Caco-2 (cell line): ENCODE measurements at regions not wholly inside any gene's neighbourhood (a gene's known extent, or its start where the extent isn't known, plus 50 kb on each side); places are given as distances from the start of the nearest gene placed in this dataset.

ENCODE experiments used
- BruUV-seq: library from RNA; stranded (reverse); fragments of 400-500 nt; replicated peaks from 2 replicates; lab custom pipeline; 2021; lab: Mats Ljungman, UMichigan
- CTCF ChIA-PET: fragments of 300-600 bp; sonication (Branson Sonifier 250); formaldehyde crosslinking; loops from one replicate; lab custom pipeline; 2022; ENCODE audit warnings: antibody characterized with exemption; lab: Charles Lee
- POLR2A ChIA-PET: fragments of 300-600 bp; sonication (Branson Sonifier 250); formaldehyde crosslinking; loops from one replicate; lab custom pipeline; 2022; ENCODE audit warnings: antibody characterized with exemption; lab: Charles Lee
- DNase-seq, 2 experiments: peaks; one replicate each; pipeline versions ENCODE4 v3.0.0 to v3.0.0-alpha.2; 2020 to 2022
- H3K27me3 ChIP-seq: replicated peaks from 2 replicates; pipeline ENCODE4 v1.6.0; 2011; ENCODE audit warnings: low read length; ENCODE audit not compliant: control insufficient read depth, insufficient read depth
- H3K36me3 ChIP-seq: 2 replicates; pipeline ENCODE4 v1.5.1; 2011; ENCODE audit warnings: low read length; ENCODE audit not compliant: control insufficient read depth, insufficient read depth
- H3K4me1 ChIP-seq: fragments of 250-450 bp; sonication (Bioruptor Pico); 2 replicates; pipeline ENCODE4 v1.5.1; 2020; ENCODE audit warnings: mild to moderate bottlenecking
- H3K4me3 ChIP-seq: 2 replicates; pipeline ENCODE4 v1.5.1; 2011; ENCODE audit warnings: low read depth, mild to moderate bottlenecking, control low read depth, low read length
- H3K9me3 ChIP-seq: fragments of 250-450 bp; sonication (Bioruptor Pico); 2 replicates; pipeline ENCODE4 v1.5.1; 2020; ENCODE audit warnings: mild to moderate bottlenecking, moderate library complexity
- H3K27ac Mint-ChIP-seq: one replicate; pipeline ENCODE4 v1.8.0; 2022; ENCODE audit warnings: mixed read lengths; ENCODE audit not compliant: unreplicated experiment
- H3K27me3 Mint-ChIP-seq: one replicate; pipeline ENCODE4 v1.8.0; 2022; ENCODE audit warnings: mixed read lengths; ENCODE audit not compliant: insufficient read depth, unreplicated experiment
- H3K36me3 Mint-ChIP-seq: one replicate; pipeline ENCODE4 v1.8.0; 2022; ENCODE audit warnings: mild to moderate bottlenecking, mixed read lengths; ENCODE audit not compliant: insufficient read depth, unreplicated experiment
- H3K4me1 Mint-ChIP-seq: one replicate; pipeline ENCODE4 v1.8.0; 2022; ENCODE audit warnings: low read depth, mixed read lengths; ENCODE audit not compliant: unreplicated experiment
- H3K4me3 Mint-ChIP-seq: one replicate; pipeline ENCODE4 v1.8.0; 2022; ENCODE audit warnings: mild to moderate bottlenecking, moderate library complexity, mixed read lengths; ENCODE audit not compliant: unreplicated experiment
- H3K9me3 Mint-ChIP-seq: one replicate; pipeline ENCODE4 v1.8.0; 2022; ENCODE audit warnings: mixed read lengths; ENCODE audit not compliant: unreplicated experiment
- intact Hi-C: fragments of 100-400 bp; cut with micrococcal nuclease; formaldehyde crosslinking; loops from one replicate; pipeline ENCODE4 v1.10.0; 2022; ENCODE audit not compliant: unreplicated experiment
- TF ChIP-seq, protein P1 (sequence below), 2 experiments: fragments of 200-600 bp in 1 of 2; IDR thresholded peaks; 1 replicate in 1 of 2; 2 replicates in 1 of 2; pipeline versions ENCODE4 v1.5.1 to v1.8.0; 2011 to 2022; ENCODE audit warnings: antibody characterized with exemption in 1 of 2, control low read depth in 1 of 2, inconsistent platforms in 1 of 2, low read depth in 1 of 2, low read length in 1 of 2, mild to moderate bottlenecking in 1 of 2, moderate library complexity in 1 of 2; ENCODE audit not compliant: insufficient read depth in 1 of 2, severe bottlenecking in 1 of 2, unreplicated experiment in 1 of 2

DNA sequence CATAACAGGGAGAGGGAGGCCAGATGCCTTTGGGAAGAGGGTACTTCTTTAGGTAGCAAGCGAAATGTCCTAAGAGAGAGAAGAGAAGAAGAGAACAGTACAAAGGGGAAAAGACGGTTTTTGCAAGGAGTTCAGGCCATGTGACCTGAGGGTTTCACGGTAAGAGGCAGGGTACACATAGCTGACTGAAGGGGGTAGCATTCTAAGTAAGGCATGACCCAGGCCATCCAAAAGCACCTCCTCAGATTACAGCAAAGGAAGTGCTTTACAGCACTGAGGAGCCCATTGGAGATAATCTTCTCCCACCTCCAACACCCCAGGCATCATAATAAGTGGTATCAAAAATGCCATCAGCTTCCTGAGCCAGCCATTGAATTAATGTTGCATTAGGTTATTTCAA is 258.2 kb upstream of the NPY start:
- no TSS peak for BruUV-seq
- TF ChIP-seq, protein P1, sequence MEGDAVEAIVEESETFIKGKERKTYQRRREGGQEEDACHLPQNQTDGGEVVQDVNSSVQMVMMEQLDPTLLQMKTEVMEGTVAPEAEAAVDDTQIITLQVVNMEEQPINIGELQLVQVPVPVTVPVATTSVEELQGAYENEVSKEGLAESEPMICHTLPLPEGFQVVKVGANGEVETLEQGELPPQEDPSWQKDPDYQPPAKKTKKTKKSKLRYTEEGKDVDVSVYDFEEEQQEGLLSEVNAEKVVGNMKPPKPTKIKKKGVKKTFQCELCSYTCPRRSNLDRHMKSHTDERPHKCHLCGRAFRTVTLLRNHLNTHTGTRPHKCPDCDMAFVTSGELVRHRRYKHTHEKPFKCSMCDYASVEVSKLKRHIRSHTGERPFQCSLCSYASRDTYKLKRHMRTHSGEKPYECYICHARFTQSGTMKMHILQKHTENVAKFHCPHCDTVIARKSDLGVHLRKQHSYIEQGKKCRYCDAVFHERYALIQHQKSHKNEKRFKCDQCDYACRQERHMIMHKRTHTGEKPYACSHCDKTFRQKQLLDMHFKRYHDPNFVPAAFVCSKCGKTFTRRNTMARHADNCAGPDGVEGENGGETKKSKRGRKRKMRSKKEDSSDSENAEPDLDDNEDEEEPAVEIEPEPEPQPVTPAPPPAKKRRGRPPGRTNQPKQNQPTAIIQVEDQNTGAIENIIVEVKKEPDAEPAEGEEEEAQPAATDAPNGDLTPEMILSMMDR (IDR thresholded peaks at IDR 0.05; ENCODE audit: insufficient read depth in 1 of 2, low read depth in 1 of 2, low read length in 1 of 2, severe bottlenecking in 1 of 2, unreplicated experiment in 1 of 2) = no peak

DNA sequence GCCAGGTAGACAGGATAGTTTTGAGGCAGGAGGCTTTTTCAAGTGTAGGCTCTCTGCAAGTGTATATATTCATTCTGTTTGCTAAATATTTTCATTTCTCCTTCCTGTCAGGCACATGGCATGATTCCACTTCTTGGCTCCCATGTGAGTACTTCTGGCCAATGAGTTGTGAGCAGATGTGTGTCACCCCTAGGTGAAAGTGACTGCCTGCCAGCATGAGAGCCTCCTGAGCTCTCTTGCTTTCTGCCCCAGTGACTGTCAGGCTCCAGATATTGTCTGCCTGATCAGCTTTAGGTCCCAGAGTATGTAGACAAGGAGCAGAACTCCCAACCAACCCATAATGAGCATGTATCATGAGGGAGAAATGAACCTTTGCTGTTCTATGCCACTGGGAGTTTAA is 257.6 kb upstream of the NPY start:
- intact Hi-C loops = no loop called here
- TF ChIP-seq, protein P1 (IDR thresholded peaks at IDR 0.05; ENCODE audit: insufficient read depth in 1 of 2, low read depth in 1 of 2, low read length in 1 of 2, severe bottlenecking in 1 of 2, unreplicated experiment in 1 of 2) = no peak
- Histone ChIP-seq H3K36me3 (no peaks in the 10 kb centered on the region), H3K4me3 (no peak overlapping the region), H3K27me3 (no peaks in the 10 kb centered on the region; the same call in 1 of the 2 replicates), H3K9me3 (no peaks in the 10 kb centered on the region), H3K4me1 (no peaks in the 10 kb centered on the region)
- no peaks in the 10 kb centered on the region for H3K27me3 Mint-ChIP-seq
- H3K36me3 Mint-ChIP-seq = no peaks in the 10 kb centered on the region
- BruUV-seq = no TSS peak
- H3K4me3 Mint-ChIP-seq = no peak overlapping the region
- ChIA-PET CTCF (no interaction called here), POLR2A (no interaction called here)
- no peak for DNase-seq
- H3K9me3 Mint-ChIP-seq = no peaks in the 10 kb centered on the region
- no peak overlapping the region for H3K27ac Mint-ChIP-seq
- H3K4me1 Mint-ChIP-seq = no peaks in the 10 kb centered on the region

More for the DNA sequence above, 258.2 kb upstream of the NPY start:
- intact Hi-C loops = no loop called here
- H3K36me3 ChIP-seq = no peaks in the 10 kb centered on the region
- Mint-ChIP-seq H3K4me1 (no peaks in the 10 kb centered on the region), H3K36me3 (no peaks in the 10 kb centered on the region), H3K9me3 (no peaks in the 10 kb centered on the region), H3K4me3 (no peak overlapping the region), H3K27me3 (no peaks in the 10 kb centered on the region), H3K27ac (no peak overlapping the region)
- DNase-seq = no peak
- H3K4me1 ChIP-seq = no peaks in the 10 kb centered on the region
- H3K9me3 ChIP-seq = no peaks in the 10 kb centered on the region
- H3K27me3 ChIP-seq = no peaks in the 10 kb centered on the region; the same call in 1 of the 2 replicates
- no peak overlapping the region for H3K4me3 ChIP-seq
- CTCF ChIA-PET = no interaction called here
- POLR2A ChIA-PET = no interaction called here

DNA sequence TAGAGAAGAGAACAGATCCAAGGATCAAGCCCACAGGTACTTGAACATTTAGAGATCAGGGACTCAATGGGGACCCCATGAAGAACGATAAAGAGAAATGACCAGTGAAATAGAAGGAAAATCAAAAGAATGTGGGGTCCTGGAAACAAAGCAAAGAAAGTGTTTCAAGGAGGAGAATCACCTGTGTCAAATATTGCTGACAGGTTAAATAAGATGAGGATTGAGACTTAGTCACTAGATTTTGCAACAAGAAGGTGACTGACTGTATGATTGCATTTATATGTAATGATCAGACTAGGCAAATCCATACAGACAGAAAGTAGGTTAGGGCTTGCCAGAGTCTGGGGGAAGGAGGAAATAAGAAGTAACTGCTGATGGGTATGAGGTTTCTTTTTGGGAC is 254.9 kb upstream of the NPY start:
- BruUV-seq = no TSS peak
- POLR2A ChIA-PET = no interaction called here
- CTCF ChIA-PET = no interaction called here
- H3K27me3 Mint-ChIP-seq = no peaks in the 10 kb centered on the region
- Histone ChIP-seq H3K27me3 (no peaks in the 10 kb centered on the region; the same call in 1 of the 2 replicates), H3K4me3 (no peak overlapping the region), H3K9me3 (no peaks in the 10 kb centered on the region), H3K4me1 (no peaks in the 10 kb centered on the region), H3K36me3 (no peaks in the 10 kb centered on the region)
- TF ChIP-seq, protein P1 (IDR thresholded peaks at IDR 0.05; ENCODE audit: insufficient read depth in 1 of 2, low read depth in 1 of 2, low read length in 1 of 2, severe bottlenecking in 1 of 2, unreplicated experiment in 1 of 2) = no peak
- H3K4me3 Mint-ChIP-seq = no peak overlapping the region
- H3K36me3 Mint-ChIP-seq = no peaks in the 10 kb centered on the region
- no peak overlapping the region for H3K27ac Mint-ChIP-seq
- no peaks in the 10 kb centered on the region for H3K4me1 Mint-ChIP-seq
- DNase-seq = no peak
- H3K9me3 Mint-ChIP-seq = no peaks in the 10 kb centered on the region
- intact Hi-C loops = no loop called here
